Stimulated activated naive CD8-positive, alpha-beta T cell treated with anti-CD3 and anti-CD28 coated beads, Interleukin-15, amount 100 ng/mL, for 72 hours (primary cell): ENCODE measurements at regions not wholly inside any gene's neighbourhood (a gene's known extent, or its start where the extent isn't known, plus 50 kb on each side); places are given as distances from the start of the nearest gene placed in this dataset.
"Not testable (repeated sequence)": the region's sequence is repeated elsewhere in the genome, so short reads cannot be mapped to it uniquely, and the experiment has no call there.

Experiments used
- ATAC-seq: fragments of 150-1000 bp; cut with Tn5 transposase; 2 replicates; pipeline ENCODE4 v1.10.0; 2021; ENCODE audit warnings: mild to moderate bottlenecking, moderate library complexity
- DNase-seq, 2 donors: peaks; one replicate each; pipeline ENCODE4 v3.0.0; 2021 to 2022
- H3K27ac Mint-ChIP-seq, 2 donors: one replicate each; pipeline ENCODE4 v1.8.0; 2022; ENCODE audit warnings: mild to moderate bottlenecking in 2 of 2, mixed read lengths in 2 of 2, moderate library complexity in 2 of 2
- H3K27me3 Mint-ChIP-seq: one replicate; pipeline ENCODE4 v1.8.0; 2022; ENCODE audit warnings: mixed read lengths
- H3K4me1 Mint-ChIP-seq: one replicate; pipeline ENCODE4 v1.8.0; 2022; ENCODE audit warnings: mild to moderate bottlenecking, mixed read lengths
- H3K4me3 Mint-ChIP-seq, 2 donors: one replicate each; pipeline ENCODE4 v1.8.0; 2022; ENCODE audit warnings: mild to moderate bottlenecking in 2 of 2, mixed read lengths in 2 of 2, moderate library complexity in 1 of 2
- H3K9me3 Mint-ChIP-seq, 2 donors: one replicate each; pipeline ENCODE4 v1.8.0; 2022; ENCODE audit warnings: mixed read lengths in 2 of 2

DNA sequence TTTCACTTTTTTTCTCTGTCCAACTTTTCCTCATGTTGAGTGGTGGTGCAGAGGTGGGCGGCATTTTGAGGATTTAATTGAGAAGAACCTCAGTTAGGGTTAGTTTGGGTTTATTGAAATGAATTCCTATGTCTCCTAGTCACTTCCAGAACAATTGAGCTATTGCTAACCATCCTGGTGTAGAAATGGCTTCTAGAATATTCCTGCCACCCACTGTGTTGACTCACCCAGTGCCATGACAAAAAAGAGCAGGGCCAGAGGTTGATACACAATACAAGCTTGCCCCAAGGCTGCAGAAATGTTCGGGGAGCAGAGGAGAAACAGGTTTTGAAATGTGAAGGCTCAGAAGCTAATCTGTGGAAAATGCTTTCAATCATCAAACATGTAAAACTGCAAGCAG lies 167.1 kb upstream of the TRIB2 start:
- no peak overlapping the region for H3K4me3 Mint-ChIP-seq
- no peak overlapping the region for H3K27ac Mint-ChIP-seq
- ATAC-seq (no peak), DNase-seq (no peak)
- peaks cover 13% of the 10 kb centered on the region for H3K4me1 Mint-ChIP-seq
- no peaks in the 10 kb centered on the region for H3K27me3 Mint-ChIP-seq
- peaks cover 0 to 19% of the 10 kb centered on the region in 2 donors for H3K9me3 Mint-ChIP-seq

DNA sequence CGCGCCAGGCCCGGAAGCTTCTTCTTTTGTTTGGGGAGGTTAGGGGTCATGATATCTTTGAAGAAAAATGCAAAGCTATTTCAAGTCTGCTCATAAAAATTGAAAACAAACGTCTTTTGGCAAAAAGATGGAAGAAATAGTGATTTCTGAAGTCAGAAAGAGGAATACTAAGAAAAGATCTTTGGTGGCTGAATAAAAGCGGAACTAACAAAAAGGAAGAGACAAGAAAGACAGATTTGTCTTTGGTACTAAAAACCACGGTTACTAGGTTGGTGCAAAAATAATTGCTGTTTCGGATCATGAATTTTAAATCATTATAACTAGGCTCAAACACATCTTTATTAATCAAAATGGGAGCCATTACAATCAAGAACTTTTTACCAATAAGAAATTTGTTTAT lies 164.6 kb upstream of the TRIB2 start:
- Mint-ChIP-seq H3K9me3 (peaks cover 0 to 14% of the 10 kb centered on the region in 2 donors), H3K4me3 (no peak overlapping the region)

DNA sequence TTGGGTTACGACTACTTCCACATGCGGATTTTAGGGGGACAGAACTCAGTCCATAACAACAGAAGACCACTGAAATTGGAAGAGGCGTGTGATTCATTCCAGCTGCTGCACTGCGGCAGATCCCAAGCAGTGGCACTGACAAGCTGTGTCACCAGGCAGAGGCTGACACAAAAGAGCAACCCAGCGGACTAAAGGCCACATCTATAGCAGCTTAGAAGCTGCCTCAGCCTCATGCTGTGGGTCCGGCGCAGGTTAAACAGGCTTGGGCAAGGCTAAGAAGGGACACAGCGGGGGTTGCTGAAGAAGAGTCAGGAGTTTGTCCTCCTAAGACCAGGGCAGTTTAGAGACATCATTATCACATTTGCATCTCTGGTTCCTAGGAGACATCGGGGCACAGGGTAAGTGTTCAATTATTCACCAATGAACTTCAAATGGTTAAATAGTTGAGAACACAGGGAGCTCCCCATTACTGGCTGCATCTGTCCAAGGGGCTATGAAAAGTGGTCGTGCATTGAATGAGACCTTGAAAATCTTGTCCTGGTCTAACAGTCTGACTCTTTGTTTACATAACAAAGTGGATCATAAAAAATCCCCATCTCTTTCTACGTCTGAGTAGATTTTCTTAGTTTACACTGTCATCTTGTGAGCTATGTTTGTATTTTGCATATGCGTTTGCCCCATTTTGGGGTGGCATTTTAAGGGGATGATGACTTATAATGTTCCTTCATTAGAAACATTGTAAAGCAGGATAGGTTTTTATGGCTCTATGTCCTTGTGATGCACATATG lies 162.3 kb upstream of the TRIB2 start:
- H3K4me1 Mint-ChIP-seq: peaks cover 46% of the 10 kb centered on the region
- H3K4me3 Mint-ChIP-seq: peak overlapping the region in 1 of 2 donors; percentile 57
- peaks cover 4 to 14% of the 10 kb centered on the region in 2 donors for H3K9me3 Mint-ChIP-seq
- DNase-seq: no peak
- H3K27me3 Mint-ChIP-seq: no peaks in the 10 kb centered on the region
- peak overlapping the region; percentile 34 to 87 for H3K27ac Mint-ChIP-seq
- peak; percentile 52 for ATAC-seq

More for the DNA sequence above, 164.6 kb upstream of the TRIB2 start:
- Mint-ChIP-seq H3K4me1 (peaks cover 37% of the 10 kb centered on the region), H3K27me3 (no peaks in the 10 kb centered on the region), H3K27ac (no peak overlapping the region)
- DNase-seq (no peak), ATAC-seq (no peak)

DNA sequence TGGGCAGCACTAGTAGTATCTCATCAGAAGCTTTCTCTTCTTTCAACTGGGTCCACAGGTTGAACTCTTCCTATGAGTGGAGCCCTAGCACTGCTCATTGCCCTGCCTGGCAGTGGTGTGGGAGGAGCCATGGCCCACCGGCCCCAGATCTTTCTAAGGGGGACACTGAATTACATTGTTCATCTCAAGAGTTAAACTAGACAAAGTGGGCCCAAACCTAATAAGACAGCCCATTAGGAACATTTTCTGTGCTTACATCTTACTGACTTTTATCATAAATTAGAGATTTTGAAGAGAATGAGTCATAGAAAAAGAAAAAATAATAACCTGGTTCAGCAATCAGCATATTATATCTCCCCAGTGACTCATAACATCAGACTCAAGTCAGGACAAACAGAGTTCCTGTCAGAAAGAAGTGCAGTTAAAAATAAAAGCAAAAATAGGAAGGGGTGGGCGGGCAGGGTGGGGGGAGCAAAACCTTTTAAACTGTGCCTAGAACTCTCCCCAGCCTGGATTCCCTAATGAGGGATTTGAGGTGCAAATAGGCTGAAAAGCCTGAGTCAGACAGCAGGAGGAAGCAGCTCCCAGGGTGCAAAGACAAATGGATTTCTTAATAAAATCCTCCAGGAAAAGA lies 161.6 kb upstream of the TRIB2 start:
- ATAC-seq (peak; percentile 91), DNase-seq (peak; percentile 12 to 27)
- peaks cover 4 to 14% of the 10 kb centered on the region in 2 donors for H3K9me3 Mint-ChIP-seq
- peaks cover 46% of the 10 kb centered on the region for H3K4me1 Mint-ChIP-seq
- peak overlapping the region; percentile 40 to 57 for H3K4me3 Mint-ChIP-seq
- peak overlapping the region in 1 of 2 donors; percentile 87 for H3K27ac Mint-ChIP-seq
- H3K27me3 Mint-ChIP-seq: no peaks in the 10 kb centered on the region

DNA sequence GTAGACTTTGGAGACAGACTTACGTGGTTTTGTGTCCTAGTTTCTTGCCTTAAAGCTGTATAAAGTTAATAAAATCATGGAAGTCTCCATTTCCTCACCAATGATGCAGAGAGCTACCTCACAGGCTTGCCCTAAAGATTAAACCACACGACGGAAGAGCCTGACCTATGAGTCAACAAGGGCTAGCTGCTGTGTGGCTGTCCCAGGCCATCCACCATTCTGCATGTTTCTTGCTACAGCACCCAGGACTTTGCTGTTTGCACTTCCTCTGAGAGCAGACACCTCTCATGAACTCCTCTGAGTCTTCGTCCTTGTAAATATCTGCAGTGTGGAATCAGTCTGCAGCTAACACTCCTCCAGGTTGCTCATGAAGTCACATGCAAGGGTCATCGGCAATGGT lies 160.0 kb upstream of the TRIB2 start:
- DNase-seq (no peak), ATAC-seq (peak; percentile 77)
- peak overlapping the region in 1 of 2 donors; percentile 22 for H3K4me3 Mint-ChIP-seq
- peaks cover 4 to 7% of the 10 kb centered on the region in 2 donors for H3K9me3 Mint-ChIP-seq
- peaks cover 41% of the 10 kb centered on the region for H3K4me1 Mint-ChIP-seq
- H3K27me3 Mint-ChIP-seq: no peaks in the 10 kb centered on the region
- peak overlapping the region; percentile 30 to 49 for H3K27ac Mint-ChIP-seq

DNA sequence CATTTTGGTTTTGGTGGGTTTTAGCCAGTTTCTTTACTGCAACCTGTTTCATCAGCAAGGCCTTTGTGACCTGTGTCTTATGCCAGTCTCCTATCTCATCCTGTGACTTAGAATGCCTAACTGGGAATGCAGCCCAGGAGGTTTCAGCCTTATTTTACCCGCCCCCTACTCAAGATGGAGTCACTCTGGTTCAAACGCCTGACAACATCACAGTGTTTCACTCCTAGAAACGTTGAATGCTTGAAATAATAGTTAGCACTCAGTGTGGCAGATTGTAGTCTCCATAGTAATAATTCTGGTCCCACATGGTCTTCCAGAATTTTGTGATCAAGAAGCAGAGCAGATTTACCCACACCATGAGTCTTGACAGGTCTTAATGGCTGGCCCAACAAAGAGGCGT lies 159.0 kb upstream of the TRIB2 start:
- no peak for ATAC-seq
- no peak for DNase-seq
- peaks cover 47% of the 10 kb centered on the region for H3K4me1 Mint-ChIP-seq
- H3K27ac Mint-ChIP-seq: no peak overlapping the region
- H3K27me3 Mint-ChIP-seq: no peaks in the 10 kb centered on the region
- H3K9me3 Mint-ChIP-seq: peaks cover 0 to 4% of the 10 kb centered on the region in 2 donors
- no peak overlapping the region for H3K4me3 Mint-ChIP-seq

DNA sequence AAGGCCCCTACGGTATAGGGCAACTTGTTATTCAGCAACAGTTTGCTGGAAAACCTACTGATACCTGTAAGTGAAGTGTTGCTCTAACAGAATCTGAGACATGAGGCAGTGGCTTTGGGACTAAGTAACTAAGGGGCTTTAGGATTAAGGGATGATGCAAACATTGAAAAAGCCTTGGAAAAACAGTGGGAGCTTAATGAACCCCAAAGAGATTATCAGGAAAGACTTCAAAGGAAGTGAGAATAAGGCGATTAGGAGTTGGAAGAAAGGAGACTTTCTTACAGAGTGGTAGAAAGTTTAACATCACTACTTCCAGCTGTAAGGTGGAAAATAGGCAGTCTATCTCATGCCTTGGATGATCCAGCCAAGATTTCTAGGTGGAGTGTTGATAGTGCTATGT lies 158.2 kb upstream of the TRIB2 start:
- ATAC-seq: no peak

DNA sequence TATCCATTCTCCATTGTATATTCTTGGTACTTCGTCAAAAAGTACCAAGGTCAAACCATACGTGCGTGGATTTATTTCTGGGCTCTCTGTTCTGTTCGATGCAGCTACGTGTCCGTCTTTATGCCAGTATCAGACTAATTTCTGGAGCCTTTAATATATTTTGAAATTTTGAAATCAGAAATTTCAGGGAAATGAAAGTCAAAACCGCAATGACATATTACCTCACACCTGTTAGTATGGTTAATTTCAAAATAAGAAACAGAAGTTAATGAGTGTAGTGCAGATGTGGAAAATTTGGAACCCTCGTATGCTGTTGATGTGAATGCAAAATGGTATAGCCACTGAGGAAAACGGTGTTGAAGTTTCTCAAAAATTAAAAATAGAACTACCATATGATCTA lies 156.1 kb upstream of the TRIB2 start:
- Mint-ChIP-seq H3K27me3 (no peaks in the 10 kb centered on the region), H3K4me3 (no peak overlapping the region), H3K4me1 (peaks cover 30% of the 10 kb centered on the region), H3K9me3 (peaks cover 0 to 4% of the 10 kb centered on the region in 2 donors), H3K27ac (no peak overlapping the region)
- no peak for DNase-seq
- ATAC-seq: no peak

More for the DNA sequence above, 158.2 kb upstream of the TRIB2 start:
- Mint-ChIP-seq H3K9me3 (peaks cover 0 to 4% of the 10 kb centered on the region in 2 donors), H3K4me3 (no peak overlapping the region), H3K27ac (no peak overlapping the region), H3K4me1 (peaks cover 48% of the 10 kb centered on the region), H3K27me3 (no peaks in the 10 kb centered on the region)
- no peak for DNase-seq

DNA sequence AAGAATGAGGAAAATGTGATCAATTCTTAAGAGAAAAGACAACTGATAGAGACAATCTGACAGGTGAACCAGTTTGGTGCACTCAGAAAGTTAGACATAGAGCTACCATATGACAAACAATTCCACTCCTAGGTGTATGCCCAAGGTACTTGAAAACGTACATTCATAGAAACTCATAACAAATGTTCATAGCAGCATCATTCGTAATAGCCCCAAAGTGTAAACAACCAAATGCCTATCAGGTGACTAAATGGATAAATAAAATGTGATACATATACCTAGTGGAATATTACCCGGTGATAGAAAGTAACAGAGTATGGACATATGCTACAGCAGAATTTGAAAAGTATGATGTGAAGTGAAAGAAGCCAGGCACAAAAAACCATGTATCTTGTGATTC lies 149.3 kb upstream of the TRIB2 start:
- no peak for ATAC-seq
- Mint-ChIP-seq H3K4me1 (peaks cover 3% of the 10 kb centered on the region), H3K27me3 (no peaks in the 10 kb centered on the region)

DNA sequence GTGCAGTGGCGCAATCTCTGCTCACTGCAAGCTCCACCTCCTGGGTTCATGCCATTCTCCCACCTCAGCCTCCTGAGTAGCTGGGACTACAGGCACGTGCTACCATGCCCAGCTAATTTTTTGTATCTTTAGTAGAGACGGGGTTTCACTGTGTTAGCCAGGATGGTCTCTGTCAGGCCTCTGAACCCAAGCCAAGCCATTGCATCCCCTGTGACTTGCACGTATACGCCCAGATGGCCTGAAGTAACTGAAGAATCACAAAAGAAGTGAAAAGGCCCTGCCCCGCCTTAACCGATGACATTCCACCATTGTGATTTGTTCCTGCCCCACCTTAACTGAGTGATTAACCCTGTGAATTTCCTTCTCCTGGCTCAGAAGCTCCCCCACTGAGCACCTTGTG lies 147.2 kb upstream of the TRIB2 start:
- ATAC-seq, DNase-seq, H3K27ac Mint-ChIP-seq, H3K9me3 Mint-ChIP-seq, H3K4me1 Mint-ChIP-seq, H3K27me3 Mint-ChIP-seq, H3K4me3 Mint-ChIP-seq: not testable (repeated sequence)

More for the DNA sequence above, 149.3 kb upstream of the TRIB2 start:
- Mint-ChIP-seq H3K9me3 (no peaks in the 10 kb centered on the region), H3K27ac (no peak overlapping the region), H3K4me3 (no peak overlapping the region)
- DNase-seq: no peak

DNA sequence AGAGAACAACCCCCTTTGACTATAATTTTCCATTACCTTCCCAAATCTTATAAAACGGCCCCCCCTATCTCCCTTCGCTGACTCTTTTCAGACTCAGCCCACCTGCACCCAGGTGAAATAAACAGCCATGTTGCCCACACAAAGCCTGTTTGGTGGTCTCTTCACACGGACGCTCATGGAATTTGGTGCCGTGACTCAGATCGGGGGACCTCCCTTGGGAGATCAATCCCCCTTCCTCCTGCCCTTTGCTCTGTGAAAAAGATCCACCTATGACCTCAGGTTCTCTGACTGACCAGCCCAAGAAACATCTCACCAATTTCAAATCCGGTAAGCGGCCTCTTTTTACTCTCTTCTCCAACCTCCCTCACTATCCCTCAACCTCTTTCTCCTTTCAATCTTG lies 146.8 kb upstream of the TRIB2 start:
- not testable (repeated sequence) for H3K4me3 Mint-ChIP-seq, DNase-seq, H3K9me3 Mint-ChIP-seq, ATAC-seq, H3K4me1 Mint-ChIP-seq, H3K27ac Mint-ChIP-seq, H3K27me3 Mint-ChIP-seq

DNA sequence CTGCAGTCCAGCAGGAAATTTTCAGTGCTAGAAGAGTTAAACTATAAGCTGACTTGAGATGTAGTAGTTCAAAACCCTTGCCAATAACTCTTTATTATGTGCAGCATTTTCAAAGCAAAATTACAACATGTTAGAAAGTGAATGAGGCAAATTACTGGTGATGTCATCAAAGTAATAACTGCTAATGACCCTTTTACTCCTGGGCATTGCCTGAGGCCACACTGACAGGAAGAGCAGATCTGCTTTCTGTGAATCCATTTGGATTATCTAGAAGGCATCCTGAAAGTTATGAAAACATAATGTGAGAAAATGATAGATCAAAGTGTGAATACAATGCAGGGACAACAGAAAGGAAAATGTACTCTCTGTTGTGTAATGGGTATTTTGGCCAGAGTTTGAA lies 139.6 kb upstream of the TRIB2 start:
- H3K9me3 Mint-ChIP-seq: peaks cover 0 to 14% of the 10 kb centered on the region in 2 donors
- H3K4me1 Mint-ChIP-seq: no peaks in the 10 kb centered on the region
- H3K4me3 Mint-ChIP-seq: no peak overlapping the region
- no peaks in the 10 kb centered on the region for H3K27me3 Mint-ChIP-seq
- DNase-seq: no peak
- no peak overlapping the region for H3K27ac Mint-ChIP-seq
- ATAC-seq: no peak

DNA sequence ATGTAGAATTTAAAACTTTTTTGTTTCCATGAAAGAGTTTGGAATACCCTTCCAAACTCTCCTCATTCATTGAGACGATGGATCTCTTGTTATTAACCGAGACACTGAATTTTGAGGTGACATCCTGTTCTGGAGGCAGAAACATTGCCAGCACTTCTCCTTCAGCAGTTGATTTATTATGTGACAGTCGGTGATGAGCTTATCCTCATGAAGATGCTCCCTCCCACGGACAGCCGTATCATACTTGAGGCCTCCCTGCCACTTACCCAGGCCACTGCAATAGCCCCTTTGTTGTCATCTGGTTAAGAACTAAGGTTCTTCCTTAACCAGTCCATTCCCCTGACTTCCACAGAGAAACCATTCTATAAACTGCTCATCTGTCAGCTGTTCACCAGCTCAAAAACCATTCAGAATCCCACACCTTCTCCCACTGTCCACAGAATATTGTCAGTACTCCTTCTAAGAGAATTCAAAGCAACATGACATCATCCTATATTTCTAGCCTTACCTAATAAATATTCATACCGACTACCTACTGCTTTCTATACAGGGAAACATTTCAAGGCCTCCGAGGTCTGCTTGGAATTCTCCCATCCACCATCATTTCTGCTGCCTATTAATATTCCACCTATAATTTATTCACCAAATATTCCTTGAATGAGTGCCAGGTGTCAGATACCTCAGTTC lies 139.0 kb upstream of the TRIB2 start:
- no peak overlapping the region for H3K4me3 Mint-ChIP-seq
- H3K27ac Mint-ChIP-seq: no peak overlapping the region
- no peaks in the 10 kb centered on the region for H3K27me3 Mint-ChIP-seq
- no peak for DNase-seq
- ATAC-seq: no peak
- no peaks in the 10 kb centered on the region for H3K4me1 Mint-ChIP-seq
- H3K9me3 Mint-ChIP-seq: peaks cover 0 to 14% of the 10 kb centered on the region in 2 donors

DNA sequence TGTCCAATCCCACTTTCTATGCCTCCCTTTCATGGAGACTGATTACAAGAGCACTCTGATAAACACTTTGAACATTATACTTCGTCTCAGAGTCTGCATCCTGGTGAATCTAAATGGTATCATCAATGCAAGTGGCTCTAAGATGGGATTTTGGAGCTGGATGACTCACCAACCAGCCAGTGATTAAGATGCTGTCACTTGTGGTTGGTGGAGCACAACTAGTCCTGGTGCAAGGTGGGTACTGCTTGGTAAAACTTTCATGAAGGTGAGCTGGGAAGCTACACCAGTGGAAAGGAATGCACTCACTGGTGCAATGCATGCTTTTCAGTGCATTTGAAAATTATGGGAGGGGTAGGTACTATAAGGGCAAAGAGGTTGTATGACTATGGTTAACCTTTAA lies 137.7 kb upstream of the TRIB2 start:
- Mint-ChIP-seq H3K27ac (no peak overlapping the region), H3K4me3 (no peak overlapping the region), H3K9me3 (peaks cover 0 to 14% of the 10 kb centered on the region in 2 donors), H3K4me1 (no peaks in the 10 kb centered on the region), H3K27me3 (no peaks in the 10 kb centered on the region)
- ATAC-seq: peak; percentile 48
- DNase-seq: no peak

DNA sequence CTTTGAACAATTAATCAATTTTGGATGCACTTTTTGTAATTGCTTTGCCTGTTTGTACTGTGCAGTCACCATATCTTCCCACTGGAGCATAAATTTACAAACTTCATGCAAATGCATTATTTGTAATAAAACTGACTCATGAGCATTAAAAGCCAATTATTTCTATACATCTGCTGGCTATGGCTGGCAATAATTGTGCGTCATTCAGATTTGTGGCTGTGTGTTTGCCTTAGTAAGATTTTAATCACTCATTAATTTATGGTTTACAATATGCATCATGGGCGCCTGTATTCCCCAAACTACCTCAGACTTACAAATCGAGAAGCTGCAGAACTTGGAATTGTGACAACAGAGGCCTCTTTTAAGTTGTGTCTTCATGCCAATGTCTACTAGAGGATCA lies 132.4 kb upstream of the TRIB2 start:
- Mint-ChIP-seq H3K9me3 (peaks cover 0 to 14% of the 10 kb centered on the region in 2 donors), H3K4me1 (peaks cover 25% of the 10 kb centered on the region), H3K27ac (no peak overlapping the region), H3K4me3 (no peak overlapping the region), H3K27me3 (no peaks in the 10 kb centered on the region)
- ATAC-seq (no peak), DNase-seq (no peak)

DNA sequence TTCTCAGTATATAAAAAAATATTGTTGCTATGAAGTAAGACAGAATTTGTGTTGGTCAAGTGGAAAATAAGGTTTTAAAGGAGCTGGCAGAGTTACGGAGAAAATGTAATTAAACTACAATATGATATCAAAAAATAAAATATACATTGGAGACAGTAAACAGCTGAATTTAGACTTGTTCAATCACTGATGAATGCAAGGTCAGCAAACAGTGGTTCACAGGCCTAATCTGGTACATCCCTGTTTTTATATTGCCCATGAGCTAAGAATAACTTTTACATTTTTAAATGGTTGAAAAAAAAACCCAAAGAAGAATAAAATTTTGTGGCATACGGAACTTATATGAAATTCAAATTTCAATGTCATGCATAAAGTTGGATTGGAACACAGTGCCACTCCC lies 131.0 kb upstream of the TRIB2 start:
- H3K27ac Mint-ChIP-seq: no peak overlapping the region
- no peaks in the 10 kb centered on the region for H3K27me3 Mint-ChIP-seq
- peaks cover 34% of the 10 kb centered on the region for H3K4me1 Mint-ChIP-seq
- peaks cover 0 to 8% of the 10 kb centered on the region in 2 donors for H3K9me3 Mint-ChIP-seq
- DNase-seq (no peak), ATAC-seq (no peak)
- H3K4me3 Mint-ChIP-seq: no peak overlapping the region
